Activated T-cell treated with anti-CD3 and anti-CD28 coated beads, Interleukin-2, amount 50 U/mL, for 72 hours (primary cell): ENCODE measurements at regions not wholly inside any gene's neighbourhood (a gene's known extent, or its start where the extent isn't known, plus 50 kb on each side); places are given as distances from the start of the nearest gene placed in this dataset.

Experiments used
- ATAC-seq, 2 donors: fragments of 150-1000 bp; cut with Tn5 transposase; replicated peaks in 1 of 2; 2 replicates each; pipeline ENCODE4 v1.10.0; 2021; ENCODE audit warnings: moderate library complexity in 2 of 2, mild to moderate bottlenecking in 1 of 2
- DNase-seq, 2 donors: peaks; one replicate each; pipeline ENCODE4 v3.0.0; 2021 to 2022; ENCODE audit warnings: mixed read lengths in 1 of 2
- H3K27ac Mint-ChIP-seq: one replicate; pipeline ENCODE4 v1.8.0; 2022; ENCODE audit warnings: mild to moderate bottlenecking, moderate library complexity, mixed read lengths
- H3K27me3 Mint-ChIP-seq: one replicate; pipeline ENCODE4 v1.8.0; 2022; ENCODE audit warnings: low read depth, mixed read lengths
- H3K36me3 Mint-ChIP-seq, 2 donors: one replicate each; pipeline ENCODE4 v1.8.0; 2022; ENCODE audit warnings: mixed read lengths in 2 of 2, mild to moderate bottlenecking in 1 of 2; ENCODE audit not compliant: insufficient read depth in 2 of 2
- H3K4me1 Mint-ChIP-seq: one replicate; pipeline ENCODE4 v1.8.0; 2022; ENCODE audit warnings: low read depth, mixed read lengths
- H3K4me3 Mint-ChIP-seq, 2 donors: one replicate each; pipeline ENCODE4 v1.8.0; 2022; ENCODE audit warnings: mild to moderate bottlenecking in 2 of 2, mixed read lengths in 2 of 2, moderate library complexity in 2 of 2
- H3K9me3 Mint-ChIP-seq, 2 donors: one replicate each; pipeline ENCODE4 v1.8.0; 2022; ENCODE audit warnings: mixed read lengths in 2 of 2

DNA sequence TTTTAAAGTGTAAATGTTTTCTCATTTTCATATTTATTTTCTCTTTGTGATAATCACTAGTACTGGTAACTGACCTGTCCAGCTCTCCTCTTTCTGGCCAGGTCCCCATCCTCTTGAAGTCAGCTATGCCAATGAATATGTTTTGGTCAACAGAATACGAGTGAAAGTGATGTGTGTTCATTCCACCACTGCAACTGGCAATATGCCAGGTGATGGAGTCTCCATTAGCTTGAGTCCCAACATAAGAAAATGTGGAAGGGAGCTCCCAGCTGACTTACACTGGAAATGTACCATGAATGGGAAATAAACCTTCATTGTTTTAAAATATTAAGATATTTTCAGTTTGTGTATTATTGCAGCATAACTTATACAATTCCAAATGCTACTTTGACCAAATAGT lies 75.8 kb downstream of the CCDC34 start:
- peaks cover 10% of the 10 kb centered on the region for H3K27me3 Mint-ChIP-seq
- H3K4me3 Mint-ChIP-seq, result no peak overlapping the region
- ATAC-seq, result no peak
- peaks cover 6 to 12% of the 10 kb centered on the region in 2 donors for H3K9me3 Mint-ChIP-seq
- no peak for DNase-seq
- H3K4me1 Mint-ChIP-seq, result no peaks in the 10 kb centered on the region
- peaks cover 5 to 9% of the 10 kb centered on the region in 2 donors for H3K36me3 Mint-ChIP-seq
- H3K27ac Mint-ChIP-seq, result no peak overlapping the region

DNA sequence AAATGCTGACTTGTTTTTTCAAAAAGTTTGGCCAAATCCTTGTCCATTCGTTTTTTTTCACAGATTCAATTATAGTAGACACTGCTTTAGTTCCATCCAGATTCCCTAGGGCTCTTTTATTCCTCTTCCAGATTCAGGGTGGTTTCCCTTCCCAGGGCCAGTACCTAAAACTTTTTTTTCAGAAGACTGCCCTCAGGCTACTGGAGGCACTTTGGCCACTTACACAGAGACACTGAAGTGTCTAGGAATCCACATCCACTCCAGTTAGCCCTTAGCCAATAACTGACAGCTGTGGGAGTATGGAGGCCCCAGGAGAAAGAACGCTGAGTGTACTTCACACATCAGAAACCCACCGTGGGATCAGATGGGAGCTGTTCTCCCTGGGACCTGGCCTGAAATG lies 77.3 kb downstream of the CCDC34 start:
- Mint-ChIP-seq H3K9me3 (peaks cover 0 to 2% of the 10 kb centered on the region in 2 donors), H3K27me3 (peaks cover 10% of the 10 kb centered on the region), H3K4me3 (no peak overlapping the region), H3K36me3 (peaks cover under 1% of the 10 kb centered on the region in 2 donors), H3K4me1 (no peaks in the 10 kb centered on the region), H3K27ac (no peak overlapping the region)
- DNase-seq (no peak), ATAC-seq (no peak)

DNA sequence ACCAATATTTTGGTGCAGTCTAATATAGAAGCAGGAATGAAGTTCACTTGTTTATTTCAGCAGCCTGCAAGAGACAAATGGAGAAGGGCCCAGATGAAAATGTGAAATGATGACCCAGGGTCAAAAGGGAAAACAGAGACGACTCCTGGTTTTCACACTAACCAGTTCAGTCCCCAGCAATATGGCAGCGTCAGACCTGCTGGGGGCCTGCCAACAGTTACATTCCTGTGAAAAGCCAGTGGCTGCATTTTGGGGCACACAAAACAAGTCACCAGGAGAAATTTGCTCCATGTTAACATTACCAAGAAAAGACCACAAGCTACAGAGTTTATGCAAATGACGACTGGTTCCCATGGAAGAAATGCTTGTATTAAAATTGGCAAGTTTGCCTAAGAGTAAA lies 80.2 kb downstream of the CCDC34 start:
- H3K9me3 Mint-ChIP-seq, result no peaks in the 10 kb centered on the region
- peaks cover 6% of the 10 kb centered on the region for H3K27me3 Mint-ChIP-seq
- no peak overlapping the region for H3K4me3 Mint-ChIP-seq
- DNase-seq (no peak), ATAC-seq (no peak)
- no peaks in the 10 kb centered on the region for H3K4me1 Mint-ChIP-seq
- no peak overlapping the region for H3K27ac Mint-ChIP-seq
- no peaks in the 10 kb centered on the region for H3K36me3 Mint-ChIP-seq

- H3K27ac Mint-ChIP-seq, result no peak overlapping the region
- no peaks in the 10 kb centered on the region for H3K4me1 Mint-ChIP-seq
- H3K4me3 Mint-ChIP-seq, result no peak overlapping the region
- H3K36me3 Mint-ChIP-seq, result no peaks in the 10 kb centered on the region
- peak in 1 of 2 donors; percentile 77 for ATAC-seq
- no peak for DNase-seq
- H3K27me3 Mint-ChIP-seq, result peaks cover 6% of the 10 kb centered on the region
- no peaks in the 10 kb centered on the region for H3K9me3 Mint-ChIP-seq
Observed at GRCh38 chr11:27281740-27282590, 81.0 kb downstream of the CCDC34 start.

DNA sequence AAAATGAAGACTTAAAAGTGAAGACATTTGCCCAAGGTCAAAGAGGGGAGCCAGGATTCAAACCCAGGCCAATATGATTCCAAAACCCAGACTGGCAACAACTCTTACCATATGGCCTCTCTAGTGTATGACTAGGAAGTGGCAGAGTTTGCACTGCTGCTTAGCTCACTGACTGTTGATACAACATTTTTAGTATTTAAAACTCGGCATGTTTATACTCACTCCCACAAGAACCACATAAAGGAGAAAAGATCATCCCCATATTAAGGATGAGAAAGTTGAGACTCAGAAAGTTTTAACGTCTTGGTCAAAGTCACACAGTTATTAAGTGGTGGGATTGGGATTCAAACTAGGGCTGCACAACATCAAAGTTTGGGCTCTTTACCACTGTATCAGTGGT lies 81.7 kb downstream of the CCDC34 start:
- no peak overlapping the region for H3K27ac Mint-ChIP-seq
- no peak for DNase-seq
- H3K4me3 Mint-ChIP-seq, result no peak overlapping the region
- peaks cover 6% of the 10 kb centered on the region for H3K27me3 Mint-ChIP-seq
- no peak for ATAC-seq
- no peaks in the 10 kb centered on the region for H3K4me1 Mint-ChIP-seq
- H3K36me3 Mint-ChIP-seq, result no peaks in the 10 kb centered on the region
- H3K9me3 Mint-ChIP-seq, result no peaks in the 10 kb centered on the region

DNA sequence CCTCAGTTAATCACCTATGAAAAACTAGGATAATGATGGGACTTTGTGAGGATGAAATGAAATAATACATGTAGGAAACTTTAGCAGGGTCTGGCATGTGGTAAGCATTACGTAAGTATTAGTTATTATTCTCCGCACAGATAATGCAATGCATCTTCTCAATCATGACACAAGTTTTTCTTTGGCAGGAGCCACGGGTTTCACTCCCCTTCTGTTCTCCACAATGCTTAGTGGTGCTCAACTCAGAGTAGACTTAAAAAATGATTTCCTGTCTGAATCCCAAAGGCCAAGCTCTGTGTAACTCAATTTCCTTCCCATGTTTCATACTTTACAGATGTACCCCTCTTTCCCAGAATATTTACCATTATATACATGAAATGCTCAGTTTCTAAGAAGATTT lies 82.9 kb downstream of the CCDC34 start:
- no peak overlapping the region for H3K27ac Mint-ChIP-seq
- no peak overlapping the region for H3K4me3 Mint-ChIP-seq
- ATAC-seq, result no peak
- no peaks in the 10 kb centered on the region for H3K9me3 Mint-ChIP-seq
- no peaks in the 10 kb centered on the region for H3K4me1 Mint-ChIP-seq
- DNase-seq, result no peak
- H3K36me3 Mint-ChIP-seq, result no peaks in the 10 kb centered on the region
- H3K27me3 Mint-ChIP-seq, result peaks cover 6% of the 10 kb centered on the region

DNA sequence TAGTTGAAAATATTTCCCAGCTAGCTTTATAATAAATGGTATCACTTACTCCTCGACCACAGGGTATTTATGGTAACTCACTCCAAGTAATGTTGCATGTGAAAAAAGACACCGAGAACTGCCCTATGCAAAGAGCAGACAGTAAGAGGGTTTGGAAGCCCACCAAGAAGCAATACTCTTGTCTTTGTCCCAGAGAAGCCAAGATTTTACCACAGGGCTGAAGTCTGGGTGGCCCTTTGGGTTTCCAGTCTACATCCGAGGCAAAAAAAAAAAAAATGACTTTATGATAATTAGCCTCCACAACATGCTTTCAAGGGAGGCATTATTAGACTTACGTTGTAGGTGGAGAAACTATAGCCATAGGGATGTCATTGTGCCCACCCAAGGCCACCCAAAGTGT lies 83.6 kb downstream of the CCDC34 start:
- ATAC-seq (no peak), DNase-seq (no peak)
- Mint-ChIP-seq H3K9me3 (no peaks in the 10 kb centered on the region), H3K4me1 (no peaks in the 10 kb centered on the region), H3K27ac (no peak overlapping the region), H3K4me3 (no peak overlapping the region), H3K36me3 (no peaks in the 10 kb centered on the region), H3K27me3 (peaks cover 6% of the 10 kb centered on the region)

- Mint-ChIP-seq H3K27ac (no peak overlapping the region), H3K9me3 (peaks cover 0 to 2% of the 10 kb centered on the region in 2 donors), H3K4me1 (no peaks in the 10 kb centered on the region), H3K36me3 (no peaks in the 10 kb centered on the region), H3K27me3 (peaks cover 6% of the 10 kb centered on the region), H3K4me3 (no peak overlapping the region)
- DNase-seq (no peak), ATAC-seq (no peak)
Observed at GRCh38 chr11:27277843-27278242, 85.2 kb downstream of the CCDC34 start.

GRCh38 chr11:27276141-27276540 lies 86.9 kb downstream of the CCDC34 start:
- H3K36me3 Mint-ChIP-seq, result peaks cover 0 to 2% of the 10 kb centered on the region in 2 donors
- no peak overlapping the region for H3K27ac Mint-ChIP-seq
- H3K4me3 Mint-ChIP-seq, result no peak overlapping the region
- peaks cover 6% of the 10 kb centered on the region for H3K27me3 Mint-ChIP-seq
- H3K9me3 Mint-ChIP-seq, result peaks cover 0 to 3% of the 10 kb centered on the region in 2 donors
- no peak for DNase-seq
- no peaks in the 10 kb centered on the region for H3K4me1 Mint-ChIP-seq
- ATAC-seq, result no peak

DNA sequence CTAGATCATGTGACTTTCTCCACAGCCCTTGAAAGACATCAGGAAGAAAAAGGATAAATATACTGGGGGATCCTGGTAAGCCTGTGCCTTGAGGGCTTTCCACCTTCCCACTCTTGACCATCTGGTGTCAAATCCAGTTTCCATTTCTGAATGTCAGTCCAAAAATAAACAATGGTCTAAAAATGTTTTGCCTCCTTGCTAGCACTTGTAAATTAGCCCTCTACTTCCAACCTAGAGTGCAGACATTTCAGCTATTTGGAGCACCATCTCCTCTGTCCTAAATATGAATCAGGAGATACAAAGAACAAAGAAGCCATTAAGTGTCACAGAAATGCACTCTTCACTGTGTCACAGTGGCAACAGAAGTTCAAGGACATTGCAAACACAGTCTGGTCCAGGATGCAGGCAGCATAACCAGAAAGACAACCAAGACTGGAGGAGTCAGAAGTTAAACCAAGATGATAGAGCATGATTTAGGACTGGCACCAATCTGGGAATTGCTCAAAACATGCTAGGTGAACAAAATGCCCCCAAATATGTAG lies 88.1 kb downstream of the CCDC34 start:
- H3K27ac Mint-ChIP-seq, result no peak overlapping the region
- H3K36me3 Mint-ChIP-seq, result peaks cover 0 to 2% of the 10 kb centered on the region in 2 donors
- peaks cover under 1% of the 10 kb centered on the region for H3K27me3 Mint-ChIP-seq
- no peaks in the 10 kb centered on the region for H3K4me1 Mint-ChIP-seq
- H3K4me3 Mint-ChIP-seq, result no peak overlapping the region
- ATAC-seq (no peak), DNase-seq (no peak)
- H3K9me3 Mint-ChIP-seq, result peaks cover 5 to 6% of the 10 kb centered on the region in 2 donors

- H3K36me3 Mint-ChIP-seq, result peaks cover 0 to 1% of the 10 kb centered on the region in 2 donors
- peaks cover 4 to 5% of the 10 kb centered on the region in 2 donors for H3K9me3 Mint-ChIP-seq
- H3K4me1 Mint-ChIP-seq, result no peaks in the 10 kb centered on the region
- ATAC-seq (no peak), DNase-seq (no peak)
- H3K27me3 Mint-ChIP-seq, result no peaks in the 10 kb centered on the region
- H3K4me3 Mint-ChIP-seq, result no peak overlapping the region
- H3K27ac Mint-ChIP-seq, result no peak overlapping the region
Observed at GRCh38 chr11:27266125-27266524, 96.9 kb downstream of the CCDC34 start.

DNA sequence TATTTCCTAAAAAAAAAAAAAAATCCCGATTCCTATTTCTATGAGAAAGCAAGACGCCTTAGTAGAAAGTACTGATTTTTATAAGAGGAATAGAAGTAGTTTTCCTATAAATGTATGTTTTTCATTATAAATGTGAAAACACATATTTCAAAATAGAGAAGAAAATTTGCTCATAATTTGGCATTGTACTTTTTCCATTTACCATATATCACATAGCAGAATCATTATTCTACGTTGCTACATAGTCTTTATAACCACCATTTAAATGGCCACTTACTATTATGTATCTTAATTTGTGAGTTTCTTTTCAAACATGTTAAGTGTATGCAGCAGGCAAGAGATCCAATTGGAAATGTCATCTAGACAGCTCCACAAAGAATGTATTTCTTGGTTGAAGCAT lies 99.0 kb downstream of the CCDC34 start:
- Mint-ChIP-seq H3K4me3 (no peak overlapping the region), H3K4me1 (no peaks in the 10 kb centered on the region), H3K36me3 (no peaks in the 10 kb centered on the region), H3K9me3 (no peaks in the 10 kb centered on the region), H3K27me3 (no peaks in the 10 kb centered on the region), H3K27ac (no peak overlapping the region)
- no peak for DNase-seq
- no peak for ATAC-seq

DNA sequence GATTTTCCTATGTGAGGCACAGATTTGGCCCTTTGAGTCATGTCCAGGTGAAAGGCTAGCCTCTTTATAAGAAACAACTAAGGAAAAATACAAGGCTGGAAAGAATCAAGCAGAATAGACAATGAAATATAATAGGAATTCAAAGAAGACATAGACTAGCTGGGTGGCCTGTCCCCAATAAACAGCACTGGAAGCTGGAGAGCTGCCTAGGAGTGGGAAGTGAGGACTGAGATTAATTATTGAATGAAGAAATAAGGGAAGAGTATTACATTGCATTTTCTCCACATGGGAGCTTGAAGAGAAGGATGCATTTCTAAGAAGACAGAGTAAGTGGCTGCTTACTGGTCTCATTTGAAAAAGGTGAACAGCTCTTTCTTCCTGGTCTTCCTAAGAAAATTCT lies 100.0 kb downstream of the CCDC34 start:
- Mint-ChIP-seq H3K27me3 (no peaks in the 10 kb centered on the region), H3K9me3 (no peaks in the 10 kb centered on the region), H3K36me3 (no peaks in the 10 kb centered on the region), H3K4me1 (no peaks in the 10 kb centered on the region), H3K4me3 (no peak overlapping the region), H3K27ac (no peak overlapping the region)
- DNase-seq, result no peak
- ATAC-seq, result no peak

DNA sequence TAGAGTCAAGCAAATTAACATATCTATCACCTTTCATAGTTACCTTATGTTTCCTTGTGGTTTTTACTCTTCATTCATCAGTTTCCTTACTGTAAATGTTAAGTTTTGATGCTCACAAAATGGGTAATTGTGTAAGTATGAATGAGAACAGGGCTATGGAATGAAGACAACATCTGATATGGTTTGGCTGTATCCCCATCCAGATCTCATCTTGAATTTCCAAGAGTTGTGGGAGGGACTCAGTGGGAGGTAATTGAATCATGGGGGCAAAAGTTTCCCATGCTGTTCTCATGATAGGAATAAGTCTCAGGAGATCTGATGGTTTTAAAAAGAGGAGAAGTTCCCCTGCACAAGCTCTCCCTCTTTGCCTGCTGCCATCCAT lies 107.6 kb downstream of the CCDC34 start:
- Mint-ChIP-seq H3K4me3 (no peak overlapping the region), H3K36me3 (peaks cover 0 to 1% of the 10 kb centered on the region in 2 donors), H3K9me3 (peaks cover 3 to 4% of the 10 kb centered on the region in 2 donors), H3K4me1 (no peaks in the 10 kb centered on the region), H3K27me3 (peaks cover 19% of the 10 kb centered on the region), H3K27ac (no peak overlapping the region)
- DNase-seq (no peak), ATAC-seq (no peak)
